HG03159 (cell line): ENCODE measurements at regions not wholly inside any gene's neighbourhood (a gene's known extent, or its start where the extent isn't known, plus 50 kb on each side); places are given as distances from the start of the nearest gene placed in this dataset.

Experiments
- ATAC-seq: cut with Tn5 transposase; IDR thresholded peaks from one replicate; pipeline ENCODE4 v1.9.1; 2021; ENCODE audit warnings: mild to moderate bottlenecking, moderate library complexity; ENCODE audit not compliant: unreplicated experiment

DNA sequence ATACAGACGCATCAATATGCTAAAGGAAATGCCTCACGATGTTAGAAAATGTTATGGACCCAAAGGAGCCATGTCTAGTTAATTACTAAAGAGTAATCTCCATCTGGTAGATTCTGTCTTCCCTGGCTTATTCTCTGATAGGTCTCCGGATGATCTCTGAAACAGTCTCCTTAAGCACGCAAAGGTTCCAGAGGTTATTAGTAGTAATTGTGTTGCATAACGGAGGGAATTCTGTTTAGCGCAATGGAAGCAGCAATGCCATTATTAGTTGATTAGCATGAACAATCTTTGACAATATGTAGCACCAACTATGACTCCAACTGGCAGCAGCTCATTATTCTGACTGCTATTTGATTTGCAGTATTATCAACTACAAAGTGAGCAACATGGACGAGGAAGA lies 952.5 kb upstream of the SEMA6D start:
- no peak for ATAC-seq

DNA sequence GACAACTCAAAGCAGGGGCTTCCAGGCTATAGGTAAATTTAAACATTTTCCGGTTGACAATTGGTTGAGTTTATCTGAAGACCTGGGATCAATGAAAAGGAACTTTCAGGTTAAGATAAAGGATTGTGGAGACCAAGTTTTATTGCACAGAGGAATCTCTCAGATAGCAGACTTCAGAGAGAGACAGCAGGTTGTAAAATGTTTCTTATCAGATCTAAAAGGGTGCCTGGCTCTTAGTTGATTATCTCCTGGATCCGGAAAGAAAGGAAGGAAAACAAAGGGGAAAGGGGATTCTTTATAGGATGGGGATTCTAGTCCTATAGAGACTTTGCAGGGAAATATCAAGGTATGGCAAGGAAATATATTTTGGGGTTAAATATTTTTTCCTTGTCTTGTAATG lies 951.3 kb upstream of the SEMA6D start:
- no peak for ATAC-seq

DNA sequence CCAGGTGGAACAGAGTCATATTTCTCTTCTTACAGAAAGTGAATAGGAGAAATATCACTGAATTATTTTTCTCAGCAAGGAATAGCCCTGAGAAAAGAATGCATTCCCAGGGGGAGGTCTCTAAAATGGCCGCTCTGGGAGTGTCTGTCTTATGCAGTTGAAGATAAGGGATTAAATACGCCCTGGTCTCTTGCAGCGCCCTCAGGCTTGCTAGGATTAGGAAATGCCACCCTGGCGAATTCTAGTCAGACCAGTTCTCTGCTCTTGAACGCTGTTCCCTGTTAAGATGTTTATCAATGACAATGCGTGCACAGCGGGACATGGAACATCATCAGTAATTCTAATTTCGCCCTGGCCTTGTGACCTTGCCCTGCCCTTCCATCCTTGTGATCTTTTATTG lies 949.0 kb upstream of the SEMA6D start:
- ATAC-seq = no peak

DNA sequence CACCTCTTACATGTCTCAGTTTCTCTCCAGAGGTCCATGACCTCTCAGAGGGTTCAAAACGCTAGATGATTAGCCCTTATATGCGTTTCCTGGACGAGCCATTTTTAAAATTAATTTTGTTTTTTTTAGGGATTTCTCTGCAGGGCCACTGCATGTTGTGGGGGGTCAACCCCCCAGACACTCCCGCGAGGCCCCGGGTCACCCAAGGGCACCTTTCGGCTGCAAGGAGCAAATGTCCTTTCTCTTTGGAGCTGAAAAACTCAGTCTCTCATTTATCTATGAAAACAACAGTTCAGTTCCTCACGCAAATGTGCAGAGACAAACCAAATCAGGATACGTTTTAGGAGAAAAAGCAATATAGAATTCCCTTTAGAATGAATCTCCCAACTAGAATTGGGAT lies 944.3 kb upstream of the SEMA6D start:
- ATAC-seq = no peak

DNA sequence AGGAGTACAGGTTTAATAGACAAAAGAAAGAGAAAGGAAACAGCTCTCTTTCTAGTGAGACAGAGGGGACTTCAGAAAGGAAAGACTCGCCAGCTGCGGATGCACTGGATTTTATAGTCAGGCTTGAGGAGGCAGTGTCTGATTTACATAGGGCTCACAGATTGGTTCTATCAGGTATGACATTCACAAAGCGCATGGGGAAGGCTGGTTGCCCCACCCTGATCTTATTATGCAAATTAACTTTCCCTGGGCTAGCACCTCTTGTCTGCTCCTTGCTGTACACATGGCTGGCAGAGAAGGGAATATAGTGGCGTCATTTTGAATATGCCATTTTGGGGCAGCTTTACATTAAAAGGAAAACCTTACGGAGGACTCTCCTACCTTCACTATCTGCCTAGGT lies 938.4 kb upstream of the SEMA6D start:
- ATAC-seq = no peak

DNA sequence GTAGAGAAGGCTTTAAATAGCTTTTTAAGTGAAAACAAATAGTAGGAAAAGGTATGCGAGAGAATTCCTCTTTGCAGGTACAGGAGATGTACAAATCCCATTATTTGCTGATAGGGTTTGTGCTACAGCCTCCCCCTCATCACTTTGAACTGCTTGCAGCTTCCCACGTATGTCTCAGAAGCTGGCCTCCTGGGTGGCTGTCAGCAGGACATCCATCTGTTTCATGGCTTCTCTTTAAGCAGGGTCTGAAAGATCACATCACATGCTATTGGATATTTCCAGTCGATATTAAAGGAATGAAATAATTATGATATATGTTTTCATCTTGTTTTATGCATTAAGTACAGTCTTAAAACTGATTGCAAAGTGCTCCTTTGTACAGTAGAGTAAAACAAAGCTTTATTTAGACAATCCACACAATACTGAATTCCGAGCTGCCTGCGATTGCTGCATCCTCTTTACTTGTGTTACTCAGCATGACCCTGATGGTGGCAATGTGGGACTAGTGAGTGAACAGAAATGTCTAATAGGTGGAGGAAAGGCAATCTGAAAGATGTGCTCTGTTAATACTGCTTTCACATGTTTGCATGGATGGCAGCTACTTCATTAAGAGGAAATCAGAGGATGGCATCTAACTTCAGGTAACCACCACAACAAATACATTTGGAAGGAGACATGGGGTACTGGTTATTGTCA lies 930.6 kb upstream of the SEMA6D start:
- ATAC-seq = no peak

DNA sequence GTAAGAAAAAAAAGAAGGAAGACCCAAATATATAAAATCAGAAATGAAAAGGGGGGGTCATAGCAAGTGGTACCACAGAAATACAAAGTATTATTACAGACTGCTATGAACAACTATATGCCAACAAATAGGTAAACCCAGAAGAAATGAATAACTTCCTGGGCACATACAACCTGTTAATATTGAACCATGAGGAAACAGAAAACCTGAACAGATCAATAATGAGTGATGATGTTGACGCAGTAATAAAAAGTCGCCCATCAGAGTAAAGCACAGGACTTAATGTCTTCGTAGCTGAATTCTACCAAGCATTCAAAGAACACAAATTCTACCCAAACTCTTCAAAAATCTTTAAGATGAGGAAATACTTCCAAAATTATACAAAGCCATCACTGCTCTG lies 921.6 kb upstream of the SEMA6D start:
- no peak for ATAC-seq

DNA sequence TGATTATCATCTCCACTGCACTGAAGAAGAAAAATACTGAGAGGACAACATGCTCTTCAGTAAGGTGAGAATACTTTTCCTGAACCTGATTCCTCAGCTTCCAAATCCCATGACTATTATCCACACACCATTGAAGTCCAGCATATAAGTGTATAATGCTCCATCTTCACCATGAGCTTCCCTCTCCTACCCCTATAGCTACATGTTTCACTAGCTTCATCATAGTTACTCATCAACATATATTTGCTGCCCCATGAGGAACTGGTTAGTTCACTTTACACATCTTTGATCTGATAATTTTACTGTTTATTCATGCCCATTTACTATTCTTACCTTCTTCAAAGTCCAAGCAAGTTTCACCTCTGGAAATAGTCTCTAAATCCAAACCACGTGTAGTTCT lies 908.5 kb upstream of the SEMA6D start:
- no peak for ATAC-seq

DNA sequence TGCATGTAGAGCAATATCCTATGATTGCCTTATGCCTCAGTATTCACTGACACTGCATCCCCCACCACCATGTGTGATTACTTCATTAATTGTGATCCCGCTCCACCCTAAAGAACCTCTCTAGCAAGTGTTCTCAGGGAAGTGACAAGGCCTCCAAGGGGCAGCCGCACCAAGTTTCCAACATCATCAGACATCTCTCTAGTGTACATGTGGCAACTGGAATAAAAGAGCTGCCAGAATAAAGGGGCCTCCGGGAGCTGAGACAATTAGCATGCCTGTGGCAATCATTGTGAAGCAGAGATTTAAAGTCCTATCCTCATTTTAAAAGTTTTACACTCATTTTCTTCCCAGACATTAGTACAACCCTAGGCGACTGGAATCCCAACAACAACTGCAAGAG lies 902.1 kb upstream of the SEMA6D start:
- ATAC-seq = no peak

DNA sequence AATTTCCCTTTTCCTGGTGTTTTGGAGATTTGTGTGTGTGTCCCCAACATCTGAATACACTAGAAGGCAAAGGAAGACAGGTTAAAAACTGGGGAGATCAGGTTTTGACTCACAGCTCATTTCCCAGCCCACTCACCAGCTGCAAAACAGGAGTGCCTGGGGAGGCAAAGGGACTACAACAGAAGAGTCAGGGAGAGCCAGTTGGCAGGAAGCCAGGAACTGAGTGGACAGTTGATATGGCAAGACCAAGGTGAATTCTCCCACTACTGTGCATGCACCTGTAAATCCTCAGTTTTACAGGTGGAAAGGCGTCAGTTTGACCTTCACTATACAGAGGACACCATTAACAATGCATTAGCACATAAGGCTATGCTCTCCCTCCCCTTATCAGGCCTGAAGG lies 901.5 kb upstream of the SEMA6D start:
- no peak for ATAC-seq

DNA sequence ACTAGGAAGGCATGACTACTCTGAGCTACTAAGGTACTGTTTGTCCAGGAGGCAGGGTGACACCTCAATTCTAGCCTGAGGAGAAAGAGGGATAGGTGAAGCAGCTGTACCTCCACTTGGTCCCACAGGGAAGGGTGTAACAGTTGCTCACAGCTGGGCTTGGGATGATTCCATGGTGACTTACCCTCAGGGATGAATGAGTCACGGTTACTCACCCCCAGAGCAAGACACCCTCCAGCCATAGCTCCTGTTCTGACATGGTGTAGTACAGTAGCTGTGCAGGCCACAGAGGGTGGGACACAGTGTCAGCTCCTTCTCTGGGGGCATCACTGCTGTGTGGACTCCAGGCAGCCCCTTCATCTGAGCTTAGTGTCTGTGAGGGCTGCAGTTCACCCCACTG lies 868.6 kb upstream of the SEMA6D start:
- ATAC-seq = no peak

DNA sequence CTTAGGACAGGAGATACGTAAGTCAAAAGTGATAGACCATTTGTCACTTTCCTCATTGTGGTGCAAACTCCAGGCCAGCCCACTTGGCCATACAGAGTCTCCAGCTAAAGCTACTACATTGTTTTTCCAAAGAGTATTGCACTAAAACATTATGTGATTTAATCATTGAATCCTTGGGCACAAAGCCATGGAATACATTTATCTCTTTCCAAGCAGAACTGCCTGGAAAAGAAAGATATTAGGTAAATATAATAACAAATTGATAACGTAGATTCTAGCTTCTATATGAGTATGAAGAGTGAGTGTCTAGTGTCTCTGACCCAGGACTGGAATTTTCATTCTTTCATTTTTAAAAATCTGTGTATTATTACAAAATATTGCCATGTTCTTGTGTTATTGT lies 863.7 kb upstream of the SEMA6D start:
- no peak for ATAC-seq

DNA sequence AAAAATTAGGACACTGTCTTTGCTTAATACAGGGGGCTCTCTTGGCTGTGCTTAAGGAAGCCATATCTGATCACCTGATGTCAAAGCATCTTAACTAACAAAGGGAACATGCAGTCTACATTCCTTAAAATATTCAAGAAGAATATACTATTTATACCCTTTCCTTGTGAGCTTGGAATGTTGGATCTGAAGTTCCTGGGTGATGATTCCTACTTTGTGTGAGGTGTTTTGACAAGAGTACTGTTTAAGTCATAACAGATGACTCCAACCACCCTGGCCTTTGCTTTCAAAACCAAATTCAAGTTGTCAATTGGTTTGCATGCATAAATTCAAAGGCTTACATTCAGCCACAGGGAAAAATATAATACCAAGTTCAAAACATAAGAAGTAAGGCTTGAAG lies 862.7 kb upstream of the SEMA6D start:
- no peak for ATAC-seq

DNA sequence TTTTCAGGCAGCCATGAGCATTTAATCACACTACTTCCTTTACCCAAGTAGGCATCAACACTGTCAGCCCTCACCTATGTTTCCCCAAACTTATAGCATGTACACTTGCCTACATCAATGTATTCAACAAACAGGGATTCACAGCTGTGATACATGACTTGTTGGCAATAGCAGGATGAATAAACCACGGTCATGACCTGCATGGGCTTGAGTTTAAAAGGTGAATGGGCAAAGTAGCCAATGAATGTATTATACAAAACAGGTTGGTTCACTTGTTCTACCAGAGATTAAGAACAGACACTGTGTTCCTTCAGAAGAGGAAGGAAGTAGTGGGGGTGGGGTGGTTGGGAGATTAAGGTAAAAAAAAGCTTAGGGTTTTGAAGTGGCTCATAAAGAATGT lies 861.9 kb upstream of the SEMA6D start:
- ATAC-seq = no peak

DNA sequence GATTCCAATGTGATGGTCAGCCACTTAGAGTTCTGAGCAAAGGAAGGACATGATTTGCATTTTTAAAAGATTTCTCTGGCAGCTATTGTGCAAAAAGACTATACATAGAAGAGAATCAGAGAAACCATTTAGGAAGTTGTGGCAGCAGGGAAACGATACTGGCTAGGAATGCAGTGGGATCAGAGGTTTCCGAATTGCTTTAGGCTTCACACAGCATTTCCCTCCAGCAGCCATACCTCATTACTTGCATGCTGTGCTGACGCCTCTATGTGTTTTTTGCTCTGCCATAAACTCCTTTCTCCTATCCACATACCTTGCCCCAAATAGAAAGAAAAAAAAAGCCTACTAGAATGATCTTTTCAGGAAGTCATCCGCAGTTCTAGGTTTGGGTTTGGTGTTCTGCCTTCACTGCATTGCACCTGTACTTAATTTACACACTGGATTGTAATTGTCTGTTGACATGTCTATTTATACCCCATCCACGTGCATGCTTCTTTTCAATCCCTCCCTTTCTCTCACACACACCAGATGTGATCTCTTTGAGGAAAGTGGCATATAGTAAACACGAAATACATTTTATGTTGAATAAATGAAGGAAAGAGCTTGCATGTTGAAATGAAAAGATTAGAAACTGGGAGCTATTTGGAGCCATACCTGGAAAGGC lies 860.3 kb upstream of the SEMA6D start:
- no peak for ATAC-seq

DNA sequence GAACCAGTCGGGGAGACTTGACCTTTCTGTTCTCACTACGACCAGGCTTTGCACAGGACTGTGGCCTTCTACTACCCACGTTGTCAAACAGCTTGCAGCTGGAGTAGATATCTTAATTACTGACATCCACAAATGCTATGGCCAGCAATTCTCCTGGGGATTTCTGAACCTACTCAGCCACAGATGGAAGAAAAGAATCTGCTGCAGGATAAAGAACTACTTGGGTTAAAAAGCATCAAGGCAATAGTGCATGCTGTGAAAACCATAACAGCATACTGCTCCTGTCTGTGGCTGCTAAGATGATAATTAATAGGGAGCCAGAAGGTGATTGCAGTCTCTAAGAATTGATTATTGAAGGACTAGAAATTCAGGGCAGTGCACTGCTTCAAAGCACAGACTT lies 859.2 kb upstream of the SEMA6D start:
- ATAC-seq = no peak

DNA sequence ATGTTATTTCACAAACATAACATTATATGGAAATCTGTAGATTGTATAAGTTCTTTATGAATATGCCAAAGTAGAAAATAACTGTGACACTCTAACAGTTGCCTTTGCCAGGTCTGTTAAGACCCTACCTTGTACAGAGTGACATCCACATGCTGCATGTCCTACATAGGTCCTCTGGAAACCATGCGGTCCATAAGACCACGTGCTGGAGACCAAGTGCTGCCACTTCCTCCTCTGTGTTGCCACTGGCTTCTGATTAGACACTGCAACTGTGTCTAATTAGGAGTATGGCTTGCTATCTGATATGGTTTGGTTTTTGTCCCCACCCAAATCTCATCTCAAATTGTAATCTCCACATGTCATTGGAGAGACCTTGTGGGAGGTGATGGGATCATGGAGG lies 855.5 kb upstream of the SEMA6D start:
- no peak for ATAC-seq

DNA sequence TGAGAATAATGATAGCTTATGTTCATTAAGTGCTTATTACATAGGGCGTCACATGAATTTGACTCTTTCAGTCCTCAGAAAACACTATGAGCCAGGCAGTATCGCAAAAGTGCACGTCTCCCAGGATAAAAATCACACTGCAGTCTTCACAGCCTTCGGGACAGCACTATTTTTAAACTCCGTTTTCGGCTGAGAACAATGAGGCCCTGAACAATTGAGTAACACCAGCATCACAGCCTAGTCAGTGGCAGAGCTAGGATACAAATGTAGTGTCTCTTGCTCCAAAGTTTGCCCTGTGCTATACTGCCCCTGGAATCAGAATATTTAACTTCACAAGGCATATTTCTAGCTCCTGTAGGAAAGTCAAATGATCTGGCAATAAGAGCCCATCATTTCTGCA lies 852.1 kb upstream of the SEMA6D start:
- no peak for ATAC-seq

DNA sequence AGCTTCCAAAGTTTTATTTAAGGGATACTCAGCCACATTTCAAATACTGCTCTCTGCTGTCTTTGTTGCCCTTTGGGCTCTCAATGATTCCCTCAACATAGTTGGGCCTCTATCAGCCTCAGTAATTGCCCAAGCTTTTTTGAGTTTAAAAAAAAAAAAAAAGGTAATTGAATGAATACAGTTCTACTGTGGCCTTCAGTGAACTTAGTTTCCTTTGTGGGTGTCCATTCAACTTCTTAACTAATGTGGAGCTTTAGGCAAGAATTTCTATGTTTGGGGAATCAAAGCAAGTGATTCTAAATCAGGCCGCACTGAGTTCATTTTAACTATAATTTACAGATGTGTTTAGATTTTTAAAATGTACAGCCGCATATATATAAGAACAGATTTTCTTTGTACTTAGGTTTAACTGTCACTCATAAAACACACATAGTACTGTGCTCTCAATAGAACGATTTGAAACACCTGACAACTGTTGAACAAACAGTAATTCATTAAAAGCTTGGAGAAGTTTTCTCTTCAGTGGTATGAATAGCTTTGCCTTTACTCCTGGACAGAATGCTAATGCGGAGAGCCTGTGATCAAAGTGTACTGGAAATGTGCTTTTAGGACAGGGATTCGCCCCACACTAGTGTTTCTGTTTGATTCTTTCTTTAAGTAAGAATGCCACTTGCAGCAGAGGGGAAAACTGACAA lies 844.9 kb upstream of the SEMA6D start:
- ATAC-seq = no peak

DNA sequence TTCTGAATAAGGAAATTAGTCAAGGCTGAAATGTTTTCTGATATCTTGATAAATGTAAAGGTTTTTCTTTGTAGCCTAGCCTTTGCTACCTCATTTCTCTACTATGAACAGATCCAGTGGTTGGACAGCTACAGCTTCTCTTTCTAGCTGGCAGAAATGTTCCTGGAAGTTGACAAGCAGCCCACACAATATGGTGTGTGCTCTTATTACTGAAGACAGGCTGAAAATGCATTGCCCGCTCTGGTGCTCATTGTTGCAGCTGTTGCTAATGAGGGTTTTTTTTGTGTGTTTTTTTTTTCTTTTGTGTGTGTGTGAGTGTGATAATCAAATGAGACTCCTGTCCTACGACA lies 844.3 kb upstream of the SEMA6D start:
- ATAC-seq = no peak

DNA sequence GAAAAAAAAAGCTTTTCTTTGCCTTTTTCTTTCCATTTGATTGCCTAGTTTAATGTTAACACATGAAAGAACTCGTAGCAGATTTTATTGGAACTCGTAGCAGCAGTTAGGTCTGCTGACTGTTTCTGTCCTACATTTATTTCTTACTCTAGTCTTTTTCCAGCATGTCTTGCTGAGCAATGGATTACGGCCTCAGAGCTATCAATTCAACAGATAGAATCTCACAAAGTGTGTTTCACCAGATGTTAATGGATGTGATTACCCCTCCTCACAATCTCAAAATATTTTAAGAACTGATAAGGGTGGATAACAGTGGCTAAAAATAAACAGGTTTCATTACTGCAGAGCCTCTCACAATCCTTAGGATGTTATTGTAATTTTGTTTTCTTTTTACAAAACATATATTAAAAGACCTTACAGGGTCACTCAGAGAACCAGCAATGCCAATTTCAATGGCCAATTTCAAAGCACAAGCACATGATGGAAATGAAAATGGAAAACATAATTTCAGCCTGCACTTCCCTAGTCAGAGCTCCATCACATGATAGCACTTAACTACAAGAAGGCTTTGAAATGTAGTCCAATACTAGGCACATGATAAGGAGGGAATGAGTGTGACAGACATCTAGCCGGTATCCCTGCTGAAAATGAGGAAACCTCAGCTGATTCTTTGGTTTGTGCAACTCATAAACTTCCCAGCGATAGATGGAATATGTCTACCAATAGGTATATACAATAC lies 838.1 kb upstream of the SEMA6D start:
- no peak for ATAC-seq

DNA sequence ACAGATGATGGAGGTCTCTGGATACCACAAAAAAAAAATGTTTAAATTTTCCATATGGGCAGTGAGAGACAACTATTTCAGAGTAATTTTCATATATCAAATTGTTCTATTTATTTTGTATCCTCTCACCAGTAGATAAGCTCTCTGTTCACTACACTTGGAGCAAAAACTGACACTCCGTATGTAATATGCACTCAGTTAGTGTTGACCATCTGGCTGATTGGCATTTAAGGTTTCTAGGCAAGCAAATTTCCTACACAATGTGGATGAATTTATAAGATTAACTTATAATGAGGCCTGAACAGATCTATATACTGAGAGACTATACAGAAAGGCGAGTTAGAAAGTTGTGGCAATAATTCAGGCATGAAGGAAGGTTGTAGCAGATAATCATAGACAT lies 836.5 kb upstream of the SEMA6D start:
- ATAC-seq = no peak
